ENCODE measurements at regions not wholly inside any gene's neighbourhood (a gene's known extent, or its start where the extent isn't known, plus 50 kb on each side); places are given as distances from the start of the nearest gene placed in this dataset.

GRCh38 chr2:17228461-17228860, 289.8 kb downstream of the RAD51AP2 start:
- no peaks in the 10 kb centered on the region for H3K9me3 Mint-ChIP-seq
- 69 to 86% methylated on average over 6 of the region's 6 CpGs for WGBS, 2 experiments (ENCODE audit: insufficient coverage in 1 of 2, insufficient read length in 1 of 2)
- Histone ChIP-seq H3K4me1 (ENCODE audit: control insufficient read depth, insufficient read depth, low read length) (peaks cover 5% of the 10 kb centered on the region), H3K9ac (ENCODE audit: extremely low read depth, low read length, poor library complexity, severe bottlenecking) (no peak overlapping the region), H3K27ac (ENCODE audit: low read depth, low read length) (no peak overlapping the region), H3K4me3 (ENCODE audit: low read length) (no peak overlapping the region), H3K27me3 (ENCODE audit: control insufficient read depth, insufficient read depth, low read length, poor library complexity, severe bottlenecking) (no peaks in the 10 kb centered on the region), H3K36me3 (ENCODE audit: control insufficient read depth, insufficient read depth, low read length) (no peaks in the 10 kb centered on the region), H3K9me3 (ENCODE audit: control insufficient read depth, low read length) (no peaks in the 10 kb centered on the region)
- H3K27me3 Mint-ChIP-seq (ENCODE audit: insufficient read depth) = no peaks in the 10 kb centered on the region
- H3K4me1 Mint-ChIP-seq = peaks cover 20% of the 10 kb centered on the region
- H3K36me3 Mint-ChIP-seq (ENCODE audit: low read depth) = no peaks in the 10 kb centered on the region
- no peak overlapping the region for H3K27ac Mint-ChIP-seq
- H3K4me3 Mint-ChIP-seq = no peak overlapping the region
- TF ChIP-seq, protein P1, sequence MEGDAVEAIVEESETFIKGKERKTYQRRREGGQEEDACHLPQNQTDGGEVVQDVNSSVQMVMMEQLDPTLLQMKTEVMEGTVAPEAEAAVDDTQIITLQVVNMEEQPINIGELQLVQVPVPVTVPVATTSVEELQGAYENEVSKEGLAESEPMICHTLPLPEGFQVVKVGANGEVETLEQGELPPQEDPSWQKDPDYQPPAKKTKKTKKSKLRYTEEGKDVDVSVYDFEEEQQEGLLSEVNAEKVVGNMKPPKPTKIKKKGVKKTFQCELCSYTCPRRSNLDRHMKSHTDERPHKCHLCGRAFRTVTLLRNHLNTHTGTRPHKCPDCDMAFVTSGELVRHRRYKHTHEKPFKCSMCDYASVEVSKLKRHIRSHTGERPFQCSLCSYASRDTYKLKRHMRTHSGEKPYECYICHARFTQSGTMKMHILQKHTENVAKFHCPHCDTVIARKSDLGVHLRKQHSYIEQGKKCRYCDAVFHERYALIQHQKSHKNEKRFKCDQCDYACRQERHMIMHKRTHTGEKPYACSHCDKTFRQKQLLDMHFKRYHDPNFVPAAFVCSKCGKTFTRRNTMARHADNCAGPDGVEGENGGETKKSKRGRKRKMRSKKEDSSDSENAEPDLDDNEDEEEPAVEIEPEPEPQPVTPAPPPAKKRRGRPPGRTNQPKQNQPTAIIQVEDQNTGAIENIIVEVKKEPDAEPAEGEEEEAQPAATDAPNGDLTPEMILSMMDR (conservative IDR thresholded peaks at IDR 0.05) = no peak
- no peak for DNase-seq

DNA sequence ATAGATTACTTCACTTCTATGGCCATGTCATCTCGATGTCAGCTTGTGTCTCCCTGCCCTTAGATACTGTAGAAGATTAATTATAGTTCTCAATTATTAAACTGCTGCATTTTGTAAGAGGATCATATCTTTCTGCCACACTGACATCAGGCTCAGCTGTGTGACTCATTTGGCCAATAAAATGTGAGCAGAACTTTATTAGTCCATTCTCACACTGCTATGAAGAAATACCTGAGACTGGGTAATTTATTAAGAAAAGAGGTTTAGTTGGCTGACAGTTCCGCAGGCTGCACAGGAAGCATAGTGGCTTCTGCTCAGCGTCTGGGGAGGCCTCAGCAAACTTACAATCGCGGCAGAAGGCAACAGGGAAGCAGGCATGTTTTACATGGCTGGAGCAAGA, 290.4 kb downstream of the RAD51AP2 start:
- no peaks in the 10 kb centered on the region for H3K27me3 ChIP-seq (ENCODE audit: control insufficient read depth, insufficient read depth, low read length, poor library complexity, severe bottlenecking)
- Mint-ChIP-seq H3K27ac (no peak overlapping the region), H3K4me3 (no peak overlapping the region), H3K9me3 (no peaks in the 10 kb centered on the region), H3K36me3 (ENCODE audit: low read depth) (no peaks in the 10 kb centered on the region), H3K27me3 (ENCODE audit: insufficient read depth) (no peaks in the 10 kb centered on the region), H3K4me1 (peaks cover 20% of the 10 kb centered on the region)
- peaks cover 5% of the 10 kb centered on the region for H3K4me1 ChIP-seq (ENCODE audit: control insufficient read depth, insufficient read depth, low read length)
- H3K27ac ChIP-seq (ENCODE audit: low read depth, low read length) = no peak overlapping the region
- no peak overlapping the region for H3K4me3 ChIP-seq (ENCODE audit: low read length)
- H3K9ac ChIP-seq (ENCODE audit: extremely low read depth, low read length, poor library complexity, severe bottlenecking) = no peak overlapping the region
- TF ChIP-seq, protein P1 (conservative IDR thresholded peaks at IDR 0.05) = no peak
- DNase-seq = no peak
- H3K9me3 ChIP-seq (ENCODE audit: control insufficient read depth, low read length) = no peaks in the 10 kb centered on the region
- WGBS, 2 experiments (ENCODE audit: insufficient coverage in 1 of 2, insufficient read length in 1 of 2) = 86 to 100% methylated on average over 2 to 5 of the region's 5 CpGs
- H3K36me3 ChIP-seq (ENCODE audit: control insufficient read depth, insufficient read depth, low read length) = no peaks in the 10 kb centered on the region

DNA sequence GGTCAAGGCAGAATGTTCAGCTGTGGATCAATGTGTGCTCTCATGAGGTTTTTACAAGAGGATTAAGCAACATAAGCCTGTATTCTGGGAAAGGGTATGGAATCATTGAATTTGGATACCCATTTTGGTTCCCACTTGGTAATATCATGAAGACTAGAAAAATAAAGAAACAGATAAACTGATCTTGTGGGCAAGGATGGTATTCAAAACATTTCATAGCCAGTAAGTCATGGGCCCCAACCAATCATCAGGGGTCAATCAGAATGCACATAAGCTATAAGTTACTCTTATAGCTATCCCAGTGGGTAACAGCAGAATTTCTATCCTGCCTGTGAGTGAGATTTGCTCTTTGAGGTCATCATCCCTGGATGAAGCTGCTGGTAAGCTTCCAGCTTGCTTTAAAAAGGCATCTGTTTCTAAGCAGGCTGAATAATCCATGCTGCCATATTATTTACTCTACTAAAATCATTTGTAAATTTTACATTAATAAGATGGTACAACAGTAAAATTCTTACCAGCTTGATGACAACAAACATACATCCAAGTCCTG, 291.2 kb downstream of the RAD51AP2 start:
- peaks cover 5% of the 10 kb centered on the region for H3K4me1 ChIP-seq (ENCODE audit: control insufficient read depth, insufficient read depth, low read length)
- Mint-ChIP-seq H3K27me3 (ENCODE audit: insufficient read depth) (no peaks in the 10 kb centered on the region), H3K9me3 (no peaks in the 10 kb centered on the region), H3K4me3 (no peak overlapping the region), H3K36me3 (ENCODE audit: low read depth) (no peaks in the 10 kb centered on the region), H3K4me1 (peaks cover 19% of the 10 kb centered on the region), H3K27ac (no peak overlapping the region)
- no peaks in the 10 kb centered on the region for H3K27me3 ChIP-seq (ENCODE audit: control insufficient read depth, insufficient read depth, low read length, poor library complexity, severe bottlenecking)
- H3K4me3 ChIP-seq (ENCODE audit: low read length) = no peak overlapping the region
- H3K36me3 ChIP-seq (ENCODE audit: control insufficient read depth, insufficient read depth, low read length) = no peaks in the 10 kb centered on the region
- H3K27ac ChIP-seq (ENCODE audit: low read depth, low read length) = no peak overlapping the region
- TF ChIP-seq, protein P1 (conservative IDR thresholded peaks at IDR 0.05) = no peak
- DNase-seq = no peak
- no peaks in the 10 kb centered on the region for H3K9me3 ChIP-seq (ENCODE audit: control insufficient read depth, low read length)
- H3K9ac ChIP-seq (ENCODE audit: extremely low read depth, low read length, poor library complexity, severe bottlenecking) = no peak overlapping the region

All from endodermal cell (in vitro differentiated cells).